ENCODE measurements at regions not wholly inside any gene's neighbourhood (a gene's known extent, or its start where the extent isn't known, plus 50 kb on each side); places are given as distances from the start of the nearest gene placed in this dataset.

- H3K4me3 Mint-ChIP-seq, result no peak overlapping the region
- H3K9ac ChIP-seq (ENCODE audit: low read length), result no peak overlapping the region
- H3K79me2 ChIP-seq (ENCODE audit: control insufficient read depth, insufficient read depth, low read length), result no peaks in the 10 kb centered on the region
- H3K27me3 ChIP-seq (replicated peaks in 1 of 4; ENCODE audit: control extremely low read depth in 1 of 4, control insufficient read depth in 3 of 4, insufficient read depth in 4 of 4, low read length in 3 of 4), result no peaks in the 10 kb centered on the region
- no peak overlapping the region for H3K27ac ChIP-seq (ENCODE audit: low read length in 2 of 2)
- no peak overlapping the region for H2AFZ ChIP-seq (ENCODE audit: insufficient read depth, low read depth, low read length, poor library complexity, severe bottlenecking)
- ChIA-PET POLR2A (no interaction called here), CTCF (no interaction called here)
- peaks cover 3% of the 10 kb centered on the region for H3K9me3 Mint-ChIP-seq (ENCODE audit: insufficient read depth)
- H3K36me3 ChIP-seq (replicated peaks in 1 of 2; ENCODE audit: control extremely low read depth in 1 of 2, control insufficient read depth in 1 of 2, extremely low read depth in 1 of 2, insufficient read depth in 2 of 2, low read length in 1 of 2), result no peaks in the 10 kb centered on the region
- TF ChIP-seq CTCF (IDR thresholded peaks at IDR 0.05) (no peak), EZH2 (IDR thresholded peaks at IDR 0.05; ENCODE audit: borderline replicate concordance, insufficient read depth, low read depth, low read length, poor library complexity, severe bottlenecking) (no peak)
- no peak overlapping the region for H3K27ac Mint-ChIP-seq
- no peaks in the 10 kb centered on the region for H3K9me3 ChIP-seq (ENCODE audit: control extremely low read depth in 1 of 3, control insufficient read depth in 2 of 3, insufficient read depth in 1 of 3, low read length in 2 of 3)
- intact Hi-C loops (cut with micrococcal nuclease), result no loop called here
- no peaks in the 10 kb centered on the region for H3K4me1 ChIP-seq (ENCODE audit: control insufficient read depth in 2 of 2, insufficient read depth in 2 of 2, low read length in 2 of 2)
- H3K27me3 Mint-ChIP-seq, result no peaks in the 10 kb centered on the region
- no peak overlapping the region for H3K4me2 ChIP-seq (replicated peaks; ENCODE audit: low read depth, low read length, poor library complexity, severe bottlenecking)
- H3K4me1 Mint-ChIP-seq, result no peaks in the 10 kb centered on the region
- 67% methylated on average over 2 of the region's 7 CpGs for WGBS (ENCODE audit: insufficient coverage)
- no peak overlapping the region for H3K4me3 ChIP-seq (ENCODE audit: control extremely low read depth in 1 of 5, extremely low read depth in 1 of 5, insufficient read depth in 1 of 5, low read depth in 2 of 5, low read length in 4 of 5)
- DNase-seq, result no peak
- no peak for ATAC-seq (ENCODE audit: low read depth)
- H4K20me1 ChIP-seq (ENCODE audit: control insufficient read depth, insufficient read depth, low read length, poor library complexity, severe bottlenecking), result no peaks in the 10 kb centered on the region
Measured at GRCh38 chr13:81224209-81224833, 883.4 kb upstream of the SPRY2 start.

GRCh38 chr13:81223778-81224177, 882.9 kb upstream of the SPRY2 start:
- DNase-seq, result no peak
- POLR2A ChIA-PET, result no interaction called here
- WGBS (ENCODE audit: insufficient coverage), result no CpG with 5 or more reads among the region's 6 CpGs

More at GRCh38 chr13:81223778-81224177, 882.9 kb upstream of the SPRY2 start:
- no peaks in the 10 kb centered on the region for H3K27me3 Mint-ChIP-seq
- CTCF ChIA-PET, result no interaction called here
- Histone ChIP-seq H3K4me2 (replicated peaks; ENCODE audit: low read depth, low read length, poor library complexity, severe bottlenecking) (no peak overlapping the region), H3K9me3 (ENCODE audit: control extremely low read depth in 1 of 3, control insufficient read depth in 2 of 3, insufficient read depth in 1 of 3, low read length in 2 of 3) (no peaks in the 10 kb centered on the region), H3K4me1 (ENCODE audit: control insufficient read depth in 2 of 2, insufficient read depth in 2 of 2, low read length in 2 of 2) (no peaks in the 10 kb centered on the region), H3K27ac (ENCODE audit: low read length in 2 of 2) (no peak overlapping the region), H3K36me3 (replicated peaks in 1 of 2; ENCODE audit: control extremely low read depth in 1 of 2, control insufficient read depth in 1 of 2, extremely low read depth in 1 of 2, insufficient read depth in 2 of 2, low read length in 1 of 2) (no peaks in the 10 kb centered on the region), H2AFZ (ENCODE audit: insufficient read depth, low read depth, low read length, poor library complexity, severe bottlenecking) (no peak overlapping the region), H3K27me3 (replicated peaks in 1 of 4; ENCODE audit: control extremely low read depth in 1 of 4, control insufficient read depth in 3 of 4, insufficient read depth in 4 of 4, low read length in 3 of 4) (no peaks in the 10 kb centered on the region), H3K9ac (ENCODE audit: low read length) (no peak overlapping the region), H3K4me3 (ENCODE audit: control extremely low read depth in 1 of 5, extremely low read depth in 1 of 5, insufficient read depth in 1 of 5, low read depth in 2 of 5, low read length in 4 of 5) (no peak overlapping the region), H3K79me2 (ENCODE audit: control insufficient read depth, insufficient read depth, low read length) (no peaks in the 10 kb centered on the region), H4K20me1 (ENCODE audit: control insufficient read depth, insufficient read depth, low read length, poor library complexity, severe bottlenecking) (no peaks in the 10 kb centered on the region)
- TF ChIP-seq CTCF (IDR thresholded peaks at IDR 0.05) (no peak), EZH2 (IDR thresholded peaks at IDR 0.05; ENCODE audit: borderline replicate concordance, insufficient read depth, low read depth, low read length, poor library complexity, severe bottlenecking) (no peak)
- H3K27ac Mint-ChIP-seq, result no peak overlapping the region
- no peak for ATAC-seq (ENCODE audit: low read depth)
- no peak overlapping the region for H3K4me3 Mint-ChIP-seq
- intact Hi-C loops (cut with micrococcal nuclease), result no loop called here
- H3K4me1 Mint-ChIP-seq, result no peaks in the 10 kb centered on the region
- H3K9me3 Mint-ChIP-seq (ENCODE audit: insufficient read depth), result peaks cover 3% of the 10 kb centered on the region
